NCI-H345 treated with DMSO at 0.1 percent for 48 hours (cell line): ENCODE measurements at regions not wholly inside any gene's neighbourhood (a gene's known extent, or its start where the extent isn't known, plus 50 kb on each side); places are given as distances from the start of the nearest gene placed in this dataset.
A peak's percentile ranks its signal among the peaks of the same experiment; 100 is the strongest.

ENCODE experiments used
- DNase-seq: peaks from one replicate; lab custom pipeline; 2025; ENCODE audit not compliant: unreplicated experiment; lab: John Stamatoyannopoulos, UW

- no peak for DNase-seq
Observed at GRCh38 chr2:219886615-219887014, 259.2 kb downstream of the SLC4A3 start.

- no peak for DNase-seq
Observed at GRCh38 chr2:219887870-219888269, 260.4 kb downstream of the SLC4A3 start.

GRCh38 chr2:219893541-219893940 lies 266.1 kb downstream of the SLC4A3 start:
- DNase-seq, result no peak

- DNase-seq, result no peak
Observed at GRCh38 chr2:219897456-219897855, 270.0 kb downstream of the SLC4A3 start.

GRCh38 chr2:219901155-219901554 lies 273.7 kb downstream of the SLC4A3 start:
- no peak for DNase-seq

GRCh38 chr2:219902891-219903552 lies 275.6 kb downstream of the SLC4A3 start:
- no peak for DNase-seq

- DNase-seq, result no peak
Observed at GRCh38 chr2:219905640-219906039, 278.2 kb downstream of the SLC4A3 start.

- no peak for DNase-seq
Observed at GRCh38 chr2:219906114-219907010, 278.9 kb downstream of the SLC4A3 start.

- no peak for DNase-seq
Observed at GRCh38 chr2:219907011-219907365, 279.6 kb downstream of the SLC4A3 start.

GRCh38 chr2:219908538-219908937 lies 281.1 kb downstream of the SLC4A3 start:
- DNase-seq, result no peak

GRCh38 chr2:219911541-219911940 lies 284.1 kb downstream of the SLC4A3 start:
- no peak for DNase-seq

- DNase-seq, result no peak
Observed at GRCh38 chr2:219912491-219912921, 285.1 kb downstream of the SLC4A3 start.

GRCh38 chr2:219914577-219914976 lies 287.1 kb downstream of the SLC4A3 start:
- DNase-seq, result no peak

GRCh38 chr2:219916281-219916680 lies 288.9 kb downstream of the SLC4A3 start:
- peak; percentile 62 for DNase-seq

- no peak for DNase-seq
Observed at GRCh38 chr2:219916726-219917440, 289.5 kb downstream of the SLC4A3 start.

- no peak for DNase-seq
Observed at GRCh38 chr2:219918254-219918653, 290.8 kb downstream of the SLC4A3 start.

GRCh38 chr2:219918944-219919343 lies 291.5 kb downstream of the SLC4A3 start:
- DNase-seq, result no peak

GRCh38 chr2:219919506-219919905 lies 292.1 kb downstream of the SLC4A3 start:
- no peak for DNase-seq

- DNase-seq, result no peak
Observed at GRCh38 chr2:219929835-219930234, 302.4 kb downstream of the SLC4A3 start.

- DNase-seq, result no peak
Observed at GRCh38 chr2:219939647-219940046, 312.2 kb downstream of the SLC4A3 start.

- DNase-seq, result no peak
Observed at GRCh38 chr2:219944866-219945265, 317.4 kb downstream of the SLC4A3 start.

- no peak for DNase-seq
Observed at GRCh38 chr2:219946021-219946420, 318.6 kb downstream of the SLC4A3 start.
